HUES6 (cell line): ENCODE measurements at regions not wholly inside any gene's neighbourhood (a gene's known extent, or its start where the extent isn't known, plus 50 kb on each side); places are given as distances from the start of the nearest gene placed in this dataset.

Experiments used
- H3K27ac ChIP-seq: 2 replicates; pipeline ENCODE4 v1.7.0; 2013; ENCODE audit warnings: low read depth, mild to moderate bottlenecking, low read length, inconsistent platforms
- H3K27me3 ChIP-seq: 2 replicates; pipeline ENCODE4 v1.6.1; 2013; ENCODE audit warnings: low read length; ENCODE audit not compliant: control insufficient read depth, insufficient read depth
- H3K36me3 ChIP-seq: 2 replicates; pipeline ENCODE4 v1.6.1; 2013; ENCODE audit warnings: low read length; ENCODE audit not compliant: control insufficient read depth, insufficient read depth
- H3K4me1 ChIP-seq: 2 replicates; pipeline ENCODE4 v1.6.1; 2013; ENCODE audit warnings: low read length; ENCODE audit not compliant: control insufficient read depth, insufficient read depth
- H3K4me3 ChIP-seq: 2 replicates; pipeline ENCODE4 v1.5.1; 2013; ENCODE audit warnings: low read depth, low read length
- H3K9ac ChIP-seq: one replicate; pipeline ENCODE4 v1.6.1; 2013; ENCODE audit warnings: mild to moderate bottlenecking, low read length
- H3K9me3 ChIP-seq: 2 replicates; pipeline ENCODE4 v1.6.1; 2013; ENCODE audit warnings: low read depth, low read length; ENCODE audit not compliant: control insufficient read depth, insufficient read depth

GRCh38 chr4:143021384-143021783 lies 163.3 kb upstream of the USP38 start:
- Histone ChIP-seq H3K4me1 (no peaks in the 10 kb centered on the region; the same call in 1 of the 2 replicates), H3K4me3 (no peak overlapping the region), H3K9ac (no peak overlapping the region), H3K27ac (no peak overlapping the region), H3K27me3 (no peaks in the 10 kb centered on the region), H3K36me3 (no peaks in the 10 kb centered on the region), H3K9me3 (no peaks in the 10 kb centered on the region)

- Histone ChIP-seq H3K9me3 (no peaks in the 10 kb centered on the region), H3K36me3 (no peaks in the 10 kb centered on the region), H3K4me1 (no peaks in the 10 kb centered on the region; the same call in 1 of the 2 replicates), H3K9ac (no peak overlapping the region), H3K4me3 (no peak overlapping the region), H3K27me3 (no peaks in the 10 kb centered on the region), H3K27ac (no peak overlapping the region)
Observed at GRCh38 chr4:143023239-143023918, 161.3 kb upstream of the USP38 start.

- Histone ChIP-seq H3K4me1 (no peaks in the 10 kb centered on the region; the same call in 1 of the 2 replicates), H3K9ac (no peak overlapping the region), H3K27me3 (no peaks in the 10 kb centered on the region), H3K27ac (no peak overlapping the region), H3K4me3 (no peak overlapping the region), H3K9me3 (peaks cover 2% of the 10 kb centered on the region; the same call in 1 of the 2 replicates), H3K36me3 (no peaks in the 10 kb centered on the region)
Observed at GRCh38 chr4:143025081-143025704, 159.5 kb upstream of the USP38 start.

GRCh38 chr4:143026459-143027170 lies 158.1 kb upstream of the USP38 start:
- peaks cover 2% of the 10 kb centered on the region; the same call in 1 of the 2 replicates for H3K9me3 ChIP-seq

GRCh38 chr4:143035661-143036060 lies 149.1 kb upstream of the USP38 start:
- H3K9me3 ChIP-seq = no peaks in the 10 kb centered on the region
- H3K36me3 ChIP-seq = no peaks in the 10 kb centered on the region
- no peak overlapping the region for H3K27ac ChIP-seq
- no peaks in the 10 kb centered on the region for H3K27me3 ChIP-seq
- H3K4me3 ChIP-seq = no peak overlapping the region
- H3K9ac ChIP-seq = no peak overlapping the region
- no peaks in the 10 kb centered on the region for H3K4me1 ChIP-seq

More at GRCh38 chr4:143026459-143027170, 158.1 kb upstream of the USP38 start:
- Histone ChIP-seq H3K27me3 (no peaks in the 10 kb centered on the region), H3K4me3 (no peak overlapping the region), H3K9ac (no peak overlapping the region), H3K27ac (no peak overlapping the region), H3K4me1 (no peaks in the 10 kb centered on the region; the same call in 1 of the 2 replicates), H3K36me3 (no peaks in the 10 kb centered on the region)

- Histone ChIP-seq H3K9ac (no peak overlapping the region), H3K27me3 (no peaks in the 10 kb centered on the region), H3K4me3 (no peak overlapping the region), H3K4me1 (no peaks in the 10 kb centered on the region), H3K27ac (no peak overlapping the region), H3K36me3 (no peaks in the 10 kb centered on the region), H3K9me3 (no peaks in the 10 kb centered on the region)
Observed at GRCh38 chr4:143036443-143036842, 148.3 kb upstream of the USP38 start.

GRCh38 chr4:143046454-143046853 lies 138.3 kb upstream of the USP38 start:
- Histone ChIP-seq H3K27me3 (no peaks in the 10 kb centered on the region), H3K4me3 (no peak overlapping the region), H3K9ac (no peak overlapping the region), H3K36me3 (no peaks in the 10 kb centered on the region), H3K4me1 (no peaks in the 10 kb centered on the region), H3K27ac (no peak overlapping the region), H3K9me3 (no peaks in the 10 kb centered on the region)

GRCh38 chr4:143046906-143047305 lies 137.8 kb upstream of the USP38 start:
- Histone ChIP-seq H3K9ac (no peak overlapping the region), H3K4me1 (no peaks in the 10 kb centered on the region), H3K36me3 (no peaks in the 10 kb centered on the region), H3K4me3 (no peak overlapping the region), H3K9me3 (no peaks in the 10 kb centered on the region), H3K27ac (no peak overlapping the region), H3K27me3 (no peaks in the 10 kb centered on the region)

- no peak overlapping the region for H3K27ac ChIP-seq
- no peak overlapping the region for H3K9ac ChIP-seq
- no peaks in the 10 kb centered on the region for H3K4me1 ChIP-seq
Observed at GRCh38 chr4:143054971-143055370, 129.7 kb upstream of the USP38 start.

GRCh38 chr4:143055997-143056396 lies 128.7 kb upstream of the USP38 start:
- Histone ChIP-seq H3K36me3 (no peaks in the 10 kb centered on the region), H3K4me1 (no peaks in the 10 kb centered on the region), H3K27me3 (no peaks in the 10 kb centered on the region), H3K9ac (no peak overlapping the region), H3K9me3 (no peaks in the 10 kb centered on the region), H3K4me3 (no peak overlapping the region), H3K27ac (no peak overlapping the region)

More at GRCh38 chr4:143054971-143055370, 129.7 kb upstream of the USP38 start:
- Histone ChIP-seq H3K27me3 (no peaks in the 10 kb centered on the region), H3K36me3 (no peaks in the 10 kb centered on the region), H3K4me3 (no peak overlapping the region), H3K9me3 (no peaks in the 10 kb centered on the region)

GRCh38 chr4:143071351-143071750 lies 113.4 kb upstream of the USP38 start:
- Histone ChIP-seq H3K27ac (no peak overlapping the region), H3K4me3 (no peak overlapping the region), H3K9me3 (no peaks in the 10 kb centered on the region), H3K9ac (no peak overlapping the region), H3K27me3 (no peaks in the 10 kb centered on the region), H3K36me3 (no peaks in the 10 kb centered on the region), H3K4me1 (peaks cover 8% of the 10 kb centered on the region; the same call in 1 of the 2 replicates)
